ENCODE measurements at regions not wholly inside any gene's neighbourhood (a gene's known extent, or its start where the extent isn't known, plus 50 kb on each side); places are given as distances from the start of the nearest gene placed in this dataset.

- TF ChIP-seq CTCF (conservative IDR thresholded peaks at IDR 0.05), result no peak
- Mint-ChIP-seq H3K4me1 (ENCODE audit: unreplicated experiment) (no peaks in the 10 kb centered on the region), H3K27me3 (no peaks in the 10 kb centered on the region), H3K9me3 (no peaks in the 10 kb centered on the region), H3K27ac (peak overlapping the region; percentile 50), H3K4me3 (peak overlapping the region; percentile 6), H3K36me3 (no peaks in the 10 kb centered on the region)
- no peak for DNase-seq (ENCODE audit: extremely low spot score, unreplicated experiment)
These were observed 103.5 kb upstream of the CD55 start for GRCh38 chr1:207217778-207218511.

- Mint-ChIP-seq H3K4me3 (peak overlapping the region; percentile 6), H3K27me3 (no peaks in the 10 kb centered on the region), H3K36me3 (no peaks in the 10 kb centered on the region), H3K4me1 (ENCODE audit: unreplicated experiment) (no peaks in the 10 kb centered on the region), H3K27ac (peak overlapping the region; percentile 50), H3K9me3 (no peaks in the 10 kb centered on the region)
- DNase-seq (ENCODE audit: extremely low spot score, unreplicated experiment), result no peak
- no peak for TF ChIP-seq CTCF (conservative IDR thresholded peaks at IDR 0.05)
These were observed 102.7 kb upstream of the CD55 start for GRCh38 chr1:207218512-207219362.

- Mint-ChIP-seq H3K4me1 (ENCODE audit: unreplicated experiment) (no peaks in the 10 kb centered on the region), H3K9me3 (no peaks in the 10 kb centered on the region), H3K4me3 (no peak overlapping the region), H3K36me3 (no peaks in the 10 kb centered on the region), H3K27me3 (peaks cover 3% of the 10 kb centered on the region), H3K27ac (no peak overlapping the region)
- no peak for TF ChIP-seq CTCF (conservative IDR thresholded peaks at IDR 0.05)
- DNase-seq (ENCODE audit: extremely low spot score, unreplicated experiment), result no peak
These were observed 101.2 kb upstream of the CD55 start for GRCh38 chr1:207219979-207220889.

- Mint-ChIP-seq H3K27ac (peak overlapping the region; percentile 69), H3K4me3 (peak overlapping the region; percentile 18), H3K9me3 (no peaks in the 10 kb centered on the region), H3K4me1 (ENCODE audit: unreplicated experiment) (no peaks in the 10 kb centered on the region), H3K36me3 (no peaks in the 10 kb centered on the region), H3K27me3 (peaks cover 3% of the 10 kb centered on the region)
- no peak for DNase-seq (ENCODE audit: extremely low spot score, unreplicated experiment)
- TF ChIP-seq CTCF (conservative IDR thresholded peaks at IDR 0.05), result no peak
These were observed 99.5 kb upstream of the CD55 start for GRCh38 chr1:207221934-207222351.

GRCh38 chr1:207223162-207223561 lies 98.3 kb upstream of the CD55 start:
- no peaks in the 10 kb centered on the region for H3K36me3 Mint-ChIP-seq

More at GRCh38 chr1:207223162-207223561, 98.3 kb upstream of the CD55 start:
- H3K4me1 Mint-ChIP-seq (ENCODE audit: unreplicated experiment), result no peaks in the 10 kb centered on the region
- no peak overlapping the region for H3K4me3 Mint-ChIP-seq
- DNase-seq (ENCODE audit: extremely low spot score, unreplicated experiment), result no peak
- no peak overlapping the region for H3K27ac Mint-ChIP-seq
- no peak for TF ChIP-seq CTCF (conservative IDR thresholded peaks at IDR 0.05)
- no peaks in the 10 kb centered on the region for H3K9me3 Mint-ChIP-seq
- peaks cover 3% of the 10 kb centered on the region for H3K27me3 Mint-ChIP-seq
